22Rv1 (cell line): ENCODE measurements at regions not wholly inside any gene's neighbourhood (a gene's known extent, or its start where the extent isn't known, plus 50 kb on each side); places are given as distances from the start of the nearest gene placed in this dataset.

Experiments used
- CTCF ChIP-seq: fragments of 450-650 bp; IDR thresholded peaks from 2 replicates; pipeline ENCODE4 v1.5.1; 2017; ENCODE audit warnings: mild to moderate bottlenecking
- ZFX ChIP-seq: fragments of 450-650 bp; IDR thresholded peaks from 2 replicates; pipeline ENCODE4 v1.6.1; 2017; ENCODE audit warnings: antibody characterized with exemption, borderline replicate concordance

DNA sequence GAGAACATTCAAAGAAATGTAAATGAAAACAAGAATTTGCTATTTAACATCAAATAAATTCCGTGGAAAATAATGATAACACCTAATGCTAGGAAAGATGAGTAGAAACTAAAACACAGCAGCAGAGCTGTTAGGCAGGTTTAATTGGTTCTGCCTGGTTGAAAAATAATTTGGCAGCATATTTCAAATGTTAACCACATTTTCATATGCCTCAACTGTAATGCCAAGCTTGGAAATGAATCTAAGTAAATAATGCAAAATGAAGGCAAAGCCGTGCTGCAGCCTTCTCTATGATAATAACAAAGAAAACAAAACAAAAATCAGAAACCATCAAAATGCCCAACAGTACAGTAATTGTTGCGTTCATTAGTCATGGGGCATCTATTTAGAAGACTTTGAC lies 79.9 kb upstream of the MSX2 start:
- TF ChIP-seq CTCF, result no peak
- TF ChIP-seq ZFX, result no peak
